Panc1 (cell line): ENCODE measurements at regions not wholly inside any gene's neighbourhood (a gene's known extent, or its start where the extent isn't known, plus 50 kb on each side); places are given as distances from the start of the nearest gene placed in this dataset.

Experiments
- ATAC-seq: fragments of 200-7000 bp; cut with Tn5 transposase; 2 replicates; pipeline ENCODE4 v1.9.1; 2020; ENCODE audit warnings: mild to moderate bottlenecking, moderate library complexity
- BruUV-seq: library from RNA; stranded (reverse); fragments of 400-500 nt; replicated peaks from 2 replicates; lab custom pipeline; 2021; lab: Mats Ljungman, UMichigan
- CTCF ChIA-PET: fragments of 300-600 bp; sonication (Branson Sonifier 250); formaldehyde crosslinking; loops from one replicate; lab custom pipeline; 2022; ENCODE audit warnings: antibody characterized with exemption; lab: Charles Lee
- POLR2A ChIA-PET: fragments of 300-600 bp; sonication (Branson Sonifier 250); formaldehyde crosslinking; loops from one replicate; lab custom pipeline; 2022; ENCODE audit warnings: antibody characterized with exemption; lab: Charles Lee
- DNase-seq: peaks from one replicate; pipeline ENCODE4 v3.0.0-alpha.2; 2010; ENCODE audit warnings: low read depth, low spot score
- H3K27ac ChIP-seq: 2 replicates; pipeline ENCODE4 v1.5.1; 2011; ENCODE audit warnings: mild to moderate bottlenecking, low read length, inconsistent platforms
- H3K27me3 ChIP-seq: fragments of 200-500 bp; sonication (Bioruptor generic); 2 replicates; pipeline ENCODE4 v1.6.0; 2014; ENCODE audit warnings: low read length, inconsistent platforms; ENCODE audit not compliant: control insufficient read depth, insufficient read depth
- H3K36me3 ChIP-seq: fragments of 200-500 bp; sonication (Bioruptor generic); 2 replicates; pipeline ENCODE4 v1.5.1; 2014; ENCODE audit warnings: inconsistent platforms, mild to moderate bottlenecking, low read length, moderate library complexity; ENCODE audit not compliant: control insufficient read depth, insufficient read depth
- H3K4me1 ChIP-seq: 2 replicates; pipeline ENCODE4 v1.5.1; 2011; ENCODE audit warnings: inconsistent platforms, mild to moderate bottlenecking, low read length, moderate library complexity; ENCODE audit not compliant: control insufficient read depth, insufficient read depth
- H3K4me3 ChIP-seq, 2 experiments: 2 replicates each; pipeline ENCODE4 v1.5.1; 2011 to 2012; ENCODE audit warnings: low read depth in 2 of 2, low read length in 2 of 2, mild to moderate bottlenecking in 2 of 2, inconsistent platforms in 1 of 2, moderate library complexity in 1 of 2
- H3K9me3 ChIP-seq: fragments of 200-500 bp; sonication (Bioruptor generic); 2 replicates; pipeline ENCODE4 v1.5.1; 2014; ENCODE audit warnings: low read depth, mild to moderate bottlenecking, inconsistent platforms, low read length, moderate library complexity; ENCODE audit not compliant: control insufficient read depth, insufficient read depth
- POLR2AphosphoS5 ChIP-seq: IDR thresholded peaks from 2 replicates; pipeline ENCODE4 v1.6.1; 2012; ENCODE audit warnings: mild to moderate bottlenecking, low read depth, low read length, moderate library complexity
- SIN3A ChIP-seq: IDR thresholded peaks from 2 replicates; pipeline ENCODE4 v1.6.1; 2012; ENCODE audit warnings: low read depth, mild to moderate bottlenecking, low read length, moderate library complexity, borderline replicate concordance; ENCODE audit not compliant: insufficient read depth
- TCF7L2 ChIP-seq: IDR thresholded peaks from 2 replicates; pipeline ENCODE4 v1.6.1; 2011; ENCODE audit warnings: mild to moderate bottlenecking, low read depth, low read length, inconsistent platforms
- in situ Hi-C: cut with HindIII; loops from 2 replicates; pipeline ENCODE4 v1.10.0; 2016; ENCODE audit warnings: low sequenced_read_pairs, low pct_unique_long_range_greater_than_20kb
- intact Hi-C: fragments of 100-400 bp; cut with micrococcal nuclease; formaldehyde crosslinking; loops from one replicate; pipeline ENCODE4 v1.10.0; 2022; ENCODE audit not compliant: unreplicated experiment
- TF ChIP-seq, protein P1 (sequence below): fragments of 450-650 bp; IDR thresholded peaks from 2 replicates; pipeline ENCODE4 v1.5.1; 2017; ENCODE audit warnings: mild to moderate bottlenecking
- TF ChIP-seq, protein P2 (sequence below), 2 experiments: IDR thresholded peaks; 2 replicates each; pipeline ENCODE4 v1.6.1; 2011 to 2012; ENCODE audit warnings: low read depth in 2 of 2, control low read depth in 1 of 2, low read length in 1 of 2, mild to moderate bottlenecking in 1 of 2, moderate library complexity in 1 of 2; ENCODE audit not compliant: insufficient read depth in 1 of 2

GRCh38 chr3:64870876-64871646 is 183.3 kb upstream of the ADAMTS9 start:
- POLR2A ChIA-PET: no interaction called here
- intact Hi-C loops (no loop called here), in situ Hi-C loops (no loop called here)
- H3K36me3 ChIP-seq: no peaks in the 10 kb centered on the region
- CTCF ChIA-PET: no interaction called here
- no peaks in the 10 kb centered on the region for H3K27me3 ChIP-seq
- no peak for DNase-seq
- H3K27ac ChIP-seq: no peak overlapping the region
- TF ChIP-seq TCF7L2: no peak
- TF ChIP-seq, protein P1, sequence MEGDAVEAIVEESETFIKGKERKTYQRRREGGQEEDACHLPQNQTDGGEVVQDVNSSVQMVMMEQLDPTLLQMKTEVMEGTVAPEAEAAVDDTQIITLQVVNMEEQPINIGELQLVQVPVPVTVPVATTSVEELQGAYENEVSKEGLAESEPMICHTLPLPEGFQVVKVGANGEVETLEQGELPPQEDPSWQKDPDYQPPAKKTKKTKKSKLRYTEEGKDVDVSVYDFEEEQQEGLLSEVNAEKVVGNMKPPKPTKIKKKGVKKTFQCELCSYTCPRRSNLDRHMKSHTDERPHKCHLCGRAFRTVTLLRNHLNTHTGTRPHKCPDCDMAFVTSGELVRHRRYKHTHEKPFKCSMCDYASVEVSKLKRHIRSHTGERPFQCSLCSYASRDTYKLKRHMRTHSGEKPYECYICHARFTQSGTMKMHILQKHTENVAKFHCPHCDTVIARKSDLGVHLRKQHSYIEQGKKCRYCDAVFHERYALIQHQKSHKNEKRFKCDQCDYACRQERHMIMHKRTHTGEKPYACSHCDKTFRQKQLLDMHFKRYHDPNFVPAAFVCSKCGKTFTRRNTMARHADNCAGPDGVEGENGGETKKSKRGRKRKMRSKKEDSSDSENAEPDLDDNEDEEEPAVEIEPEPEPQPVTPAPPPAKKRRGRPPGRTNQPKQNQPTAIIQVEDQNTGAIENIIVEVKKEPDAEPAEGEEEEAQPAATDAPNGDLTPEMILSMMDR: no peak
- no peak for TF ChIP-seq SIN3A
- TF ChIP-seq, protein P2, sequence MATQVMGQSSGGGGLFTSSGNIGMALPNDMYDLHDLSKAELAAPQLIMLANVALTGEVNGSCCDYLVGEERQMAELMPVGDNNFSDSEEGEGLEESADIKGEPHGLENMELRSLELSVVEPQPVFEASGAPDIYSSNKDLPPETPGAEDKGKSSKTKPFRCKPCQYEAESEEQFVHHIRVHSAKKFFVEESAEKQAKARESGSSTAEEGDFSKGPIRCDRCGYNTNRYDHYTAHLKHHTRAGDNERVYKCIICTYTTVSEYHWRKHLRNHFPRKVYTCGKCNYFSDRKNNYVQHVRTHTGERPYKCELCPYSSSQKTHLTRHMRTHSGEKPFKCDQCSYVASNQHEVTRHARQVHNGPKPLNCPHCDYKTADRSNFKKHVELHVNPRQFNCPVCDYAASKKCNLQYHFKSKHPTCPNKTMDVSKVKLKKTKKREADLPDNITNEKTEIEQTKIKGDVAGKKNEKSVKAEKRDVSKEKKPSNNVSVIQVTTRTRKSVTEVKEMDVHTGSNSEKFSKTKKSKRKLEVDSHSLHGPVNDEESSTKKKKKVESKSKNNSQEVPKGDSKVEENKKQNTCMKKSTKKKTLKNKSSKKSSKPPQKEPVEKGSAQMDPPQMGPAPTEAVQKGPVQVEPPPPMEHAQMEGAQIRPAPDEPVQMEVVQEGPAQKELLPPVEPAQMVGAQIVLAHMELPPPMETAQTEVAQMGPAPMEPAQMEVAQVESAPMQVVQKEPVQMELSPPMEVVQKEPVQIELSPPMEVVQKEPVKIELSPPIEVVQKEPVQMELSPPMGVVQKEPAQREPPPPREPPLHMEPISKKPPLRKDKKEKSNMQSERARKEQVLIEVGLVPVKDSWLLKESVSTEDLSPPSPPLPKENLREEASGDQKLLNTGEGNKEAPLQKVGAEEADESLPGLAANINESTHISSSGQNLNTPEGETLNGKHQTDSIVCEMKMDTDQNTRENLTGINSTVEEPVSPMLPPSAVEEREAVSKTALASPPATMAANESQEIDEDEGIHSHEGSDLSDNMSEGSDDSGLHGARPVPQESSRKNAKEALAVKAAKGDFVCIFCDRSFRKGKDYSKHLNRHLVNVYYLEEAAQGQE (IDR thresholded peaks at IDR 0.05; ENCODE audit: insufficient read depth in 1 of 2, low read depth in 2 of 2, low read length in 1 of 2): no peak
- TF ChIP-seq POLR2AphosphoS5: no peak
- H3K4me1 ChIP-seq: no peaks in the 10 kb centered on the region
- ATAC-seq: no peak
- no peaks in the 10 kb centered on the region for H3K9me3 ChIP-seq
- no peak overlapping the region for H3K4me3 ChIP-seq
- BruUV-seq: no TSS peak

GRCh38 chr3:64867224-64867623 is 179.4 kb upstream of the ADAMTS9 start:
- intact Hi-C loops (no loop called here), in situ Hi-C loops (no loop called here)
- no peaks in the 10 kb centered on the region for H3K4me1 ChIP-seq
- DNase-seq: no peak
- CTCF ChIA-PET: no interaction called here
- H3K4me3 ChIP-seq: no peak overlapping the region
- POLR2A ChIA-PET: no interaction called here
- no peak for ATAC-seq
- no peak for TF ChIP-seq POLR2AphosphoS5
- TF ChIP-seq, protein P1: no peak
- H3K36me3 ChIP-seq: no peaks in the 10 kb centered on the region
- no peaks in the 10 kb centered on the region for H3K9me3 ChIP-seq
- no peak overlapping the region for H3K27ac ChIP-seq
- BruUV-seq: no TSS peak
- no peaks in the 10 kb centered on the region for H3K27me3 ChIP-seq
